Endometrial microvascular endothelial cells (primary cell): ENCODE measurements at regions not wholly inside any gene's neighbourhood (a gene's known extent, or its start where the extent isn't known, plus 50 kb on each side); places are given as distances from the start of the nearest gene placed in this dataset.
"Not testable (repeated sequence)": the region's sequence is repeated elsewhere in the genome, so short reads cannot be mapped to it uniquely, and the experiment has no call there.

Source experiments
- in situ Hi-C: cut with HindIII; loops from 2 replicates; pipeline ENCODE4 v1.10.0; 2017; ENCODE audit warnings: low sequenced_read_pairs, low pct_unique_long_range_greater_than_20kb; ENCODE audit errors: inconsistent ontology term

DNA sequence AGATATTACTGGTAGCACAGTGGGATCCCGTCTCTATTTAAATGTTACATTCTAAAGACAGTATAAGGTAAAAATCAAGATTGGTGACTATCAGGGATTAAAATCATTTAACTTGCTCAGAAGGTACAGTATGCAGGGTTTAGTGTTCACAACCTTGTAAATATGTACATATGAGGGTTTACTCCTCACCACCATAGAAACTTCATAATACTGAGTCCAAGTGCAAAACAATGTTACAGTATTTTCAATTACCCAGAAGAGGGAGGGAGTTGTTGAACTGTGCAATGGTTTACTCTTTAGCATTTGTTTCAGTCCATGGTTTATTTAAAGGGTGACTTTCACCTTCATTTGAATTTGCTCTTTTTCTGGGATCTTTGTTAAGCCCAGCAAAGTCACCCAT lies 165.1 kb downstream of the ZNF621 start:
- in situ Hi-C loops = no loop called here

GRCh38 chr3:40690749-40691451 lies 166.1 kb downstream of the ZNF621 start:
- in situ Hi-C loops = no loop called here

GRCh38 chr3:40691452-40691861 lies 166.7 kb downstream of the ZNF621 start:
- in situ Hi-C loops = no loop called here

DNA sequence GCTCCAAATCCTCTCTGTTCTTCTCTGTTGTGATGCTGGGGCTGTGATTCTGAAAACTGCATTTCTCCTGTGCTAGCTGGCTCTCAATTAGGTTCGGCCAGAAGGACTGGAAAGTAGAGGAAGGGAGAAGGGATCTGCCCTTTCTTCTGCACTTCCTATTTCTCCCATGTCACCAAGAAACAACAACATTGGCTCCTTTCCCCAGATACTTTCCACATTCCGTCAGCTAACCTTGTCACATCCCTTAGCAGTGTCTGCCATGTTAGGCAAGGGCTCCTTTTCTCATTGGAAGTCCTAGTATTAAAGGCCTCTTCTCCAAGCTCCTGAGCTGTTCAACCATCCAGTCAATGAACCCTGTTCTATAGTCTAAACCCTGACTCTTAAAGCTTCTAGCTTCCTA lies 171.1 kb downstream of the ZNF621 start:
- in situ Hi-C loops = no loop called here

DNA sequence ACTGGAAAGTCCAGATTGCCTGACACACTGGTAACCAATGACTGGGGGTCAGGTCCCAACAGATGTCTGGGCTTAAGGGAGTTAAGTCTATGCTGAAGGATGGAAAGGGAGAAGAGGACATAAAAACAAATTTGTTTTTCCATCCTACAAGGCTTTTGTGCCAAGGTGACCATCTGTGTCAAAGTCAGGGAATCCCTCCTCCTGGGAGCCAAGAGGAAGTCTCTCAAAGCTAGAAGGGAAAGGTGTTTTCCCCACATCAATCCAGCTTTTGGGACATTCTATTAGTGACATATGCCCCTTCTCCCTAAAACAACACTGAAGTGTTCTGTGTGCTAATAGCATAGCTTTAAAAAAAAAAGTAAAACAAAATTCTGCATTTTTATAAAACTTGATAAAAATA lies 173.9 kb downstream of the ZNF621 start:
- in situ Hi-C loops = not testable (repeated sequence)

DNA sequence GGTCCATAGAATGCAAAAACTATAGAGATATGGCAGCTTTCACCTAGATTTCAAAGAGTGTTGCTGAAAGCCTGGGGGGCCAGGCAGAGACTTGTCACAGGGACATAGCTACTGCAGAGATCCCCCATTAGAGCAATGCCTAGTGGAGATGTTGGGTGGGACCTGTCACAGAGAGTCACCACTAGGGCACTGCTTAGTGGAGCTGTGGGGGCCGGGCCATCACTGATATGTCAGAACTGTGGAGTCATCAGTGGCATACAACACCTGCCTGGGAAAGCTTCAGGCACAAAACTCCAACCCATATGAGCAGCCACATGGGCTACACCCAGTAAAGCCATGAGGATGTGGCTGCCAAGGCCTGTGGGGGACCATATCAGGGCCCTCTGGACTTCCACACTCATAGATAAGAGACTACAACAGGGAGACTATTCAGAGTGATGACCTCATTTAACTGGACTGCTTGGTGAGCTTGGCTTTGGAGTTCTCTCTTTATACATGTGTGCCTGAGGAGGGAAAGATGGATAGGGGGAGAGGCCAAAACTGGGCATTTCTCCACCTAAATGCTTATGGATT lies 176.3 kb downstream of the ZNF621 start:
- in situ Hi-C loops = no loop called here

- in situ Hi-C loops = no loop called here
Observed at GRCh38 chr3:40704224-40704623, 179.5 kb downstream of the ZNF621 start.

DNA sequence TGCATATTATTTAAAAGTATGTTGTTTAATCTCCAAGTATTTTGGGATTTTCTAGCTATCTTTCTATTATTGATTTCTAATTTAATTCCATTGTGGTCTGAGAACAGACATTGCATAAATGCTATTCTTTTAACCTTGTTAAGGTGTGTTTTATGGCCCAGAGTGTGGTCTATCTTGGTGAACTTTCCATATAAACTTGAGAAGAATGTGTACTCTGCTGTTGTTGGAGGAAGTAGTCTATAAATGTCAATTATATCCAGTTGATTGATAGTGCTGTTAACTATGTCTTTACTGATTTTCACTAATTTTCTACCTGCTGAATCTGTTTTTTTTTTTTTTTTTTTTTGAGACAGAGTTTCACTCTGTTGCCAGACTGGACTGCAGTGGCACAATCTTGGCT lies 180.9 kb downstream of the ZNF621 start:
- in situ Hi-C loops = no loop called here

GRCh38 chr3:40713306-40713705 lies 188.5 kb downstream of the ZNF621 start:
- in situ Hi-C loops = no loop called here

GRCh38 chr3:40713795-40714194 lies 189.0 kb downstream of the ZNF621 start:
- in situ Hi-C loops = no loop called here

- in situ Hi-C loops = no loop called here
Observed at GRCh38 chr3:40714771-40715345, 190.1 kb downstream of the ZNF621 start.

GRCh38 chr3:40715551-40715950 lies 190.8 kb downstream of the ZNF621 start:
- in situ Hi-C loops = no loop called here

DNA sequence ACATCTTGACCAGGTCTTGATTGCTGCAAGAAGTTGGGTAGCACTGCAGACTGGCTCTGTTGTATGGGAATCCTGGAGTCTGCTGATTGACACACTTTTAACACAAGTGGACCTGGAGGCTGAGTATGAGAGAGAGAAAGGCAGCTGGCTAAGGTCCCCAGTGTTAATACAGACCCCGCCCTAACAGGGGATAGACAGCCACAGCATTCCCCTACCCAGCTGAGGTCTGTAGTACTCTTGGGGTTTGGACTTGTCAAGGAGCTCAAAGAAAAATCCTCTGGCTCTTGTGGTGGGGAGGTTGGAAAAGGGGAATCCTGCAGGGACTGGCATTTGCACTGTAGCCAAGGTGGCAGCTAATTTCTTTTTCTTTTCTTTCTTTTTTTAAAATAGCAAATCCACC lies 192.7 kb downstream of the ZNF621 start:
- in situ Hi-C loops = no loop called here

GRCh38 chr3:40718209-40718608 lies 193.4 kb downstream of the ZNF621 start:
- in situ Hi-C loops = no loop called here

- in situ Hi-C loops = no loop called here
Observed at GRCh38 chr3:40718681-40719080, 193.9 kb downstream of the ZNF621 start.

- in situ Hi-C loops = no loop called here
Observed at GRCh38 chr3:40719660-40720287, 195.0 kb downstream of the ZNF621 start.

GRCh38 chr3:40720341-40720740 lies 195.6 kb downstream of the ZNF621 start:
- in situ Hi-C loops = no loop called here

- in situ Hi-C loops = no loop called here
Observed at GRCh38 chr3:40720863-40721262, 196.1 kb downstream of the ZNF621 start.

- in situ Hi-C loops = no loop called here
Observed at GRCh38 chr3:40723083-40723660, 198.4 kb downstream of the ZNF621 start.

DNA sequence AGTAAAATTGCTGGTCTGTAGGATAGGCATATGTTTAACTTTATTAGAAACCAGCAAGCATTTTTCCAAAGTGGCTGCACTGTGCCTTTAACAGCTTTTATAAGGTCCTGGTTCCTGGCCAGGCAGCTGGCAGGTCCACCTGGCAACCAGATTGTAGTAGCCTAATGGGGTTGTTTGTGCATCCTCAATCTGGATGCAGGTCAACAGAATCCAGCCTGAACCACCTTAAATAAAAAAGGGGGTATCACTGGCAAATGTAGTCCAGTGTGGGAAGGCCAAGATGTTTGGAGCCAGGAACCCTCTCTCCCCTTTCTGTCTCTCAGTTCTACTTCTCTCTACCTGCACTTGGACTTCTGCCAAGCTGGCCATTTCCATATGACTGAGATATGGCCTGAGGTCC lies 200.3 kb downstream of the ZNF621 start:
- in situ Hi-C loops = no loop called here
